ENCODE measurements at regions not wholly inside any gene's neighbourhood (a gene's known extent, or its start where the extent isn't known, plus 50 kb on each side); places are given as distances from the start of the nearest gene placed in this dataset.
"Not testable (repeated sequence)": the region's sequence is repeated elsewhere in the genome, so short reads cannot be mapped to it uniquely, and the experiment has no call there.

- Histone ChIP-seq H3K4me3 (replicated peaks; ENCODE audit: insufficient read depth, low read length) (no peak overlapping the region), H3K27me3 (ENCODE audit: insufficient read depth, poor library complexity, severe bottlenecking) (no peaks in the 10 kb centered on the region), H3K27ac (replicated peaks) (no peak overlapping the region)
- no peak for DNase-seq (ENCODE audit: low read depth in 1 of 2, low spot score in 1 of 2)
- no peak for TF ChIP-seq REST (IDR thresholded peaks at IDR 0.05; ENCODE audit: insufficient replicate concordance, low read depth)
- no peak for TF ChIP-seq POLR2AphosphoS5 (IDR thresholded peaks at IDR 0.05; ENCODE audit: low read depth)
- no peak for TF ChIP-seq GABPA (IDR thresholded peaks at IDR 0.05; ENCODE audit: low read depth)
- TF ChIP-seq SPI1 (IDR thresholded peaks at IDR 0.05; ENCODE audit: borderline replicate concordance, low read depth), result no peak
- TF ChIP-seq CTCF (IDR thresholded peaks at IDR 0.05; ENCODE audit: insufficient read depth, low read length), result no peak
Observed at GRCh38 chr5:34416501-34417008, 239.6 kb upstream of the RAI14 start.

- DNase-seq (ENCODE audit: low read depth in 1 of 2, low spot score in 1 of 2); H3K27ac ChIP-seq (replicated peaks); H3K27me3 ChIP-seq (ENCODE audit: insufficient read depth, poor library complexity, severe bottlenecking); H3K4me3 ChIP-seq (replicated peaks; ENCODE audit: insufficient read depth, low read length): not testable (repeated sequence)
Observed at GRCh38 chr5:34420191-34420590, 235.9 kb upstream of the RAI14 start.

GRCh38 chr5:34436761-34437501, 219.2 kb upstream of the RAI14 start:
- no peaks in the 10 kb centered on the region for H3K27me3 ChIP-seq (ENCODE audit: insufficient read depth, poor library complexity, severe bottlenecking)
- no peak overlapping the region for H3K27ac ChIP-seq (replicated peaks)
- DNase-seq (ENCODE audit: low read depth in 1 of 2, low spot score in 1 of 2), result no peak
- no peak overlapping the region for H3K4me3 ChIP-seq (replicated peaks; ENCODE audit: insufficient read depth, low read length)
- TF ChIP-seq POLR2AphosphoS5 (IDR thresholded peaks at IDR 0.05; ENCODE audit: low read depth), result no peak
- no peak for TF ChIP-seq REST (IDR thresholded peaks at IDR 0.05; ENCODE audit: insufficient replicate concordance, low read depth)
- no peak for TF ChIP-seq SPI1 (IDR thresholded peaks at IDR 0.05; ENCODE audit: borderline replicate concordance, low read depth)

GRCh38 chr5:34439601-34440000, 216.5 kb upstream of the RAI14 start:
- DNase-seq (ENCODE audit: low read depth in 1 of 2, low spot score in 1 of 2), result no peak
- no peaks in the 10 kb centered on the region for H3K27me3 ChIP-seq (ENCODE audit: insufficient read depth, poor library complexity, severe bottlenecking)
- no peak for TF ChIP-seq POLR2AphosphoS5 (IDR thresholded peaks at IDR 0.05; ENCODE audit: low read depth)
- no peak for TF ChIP-seq SPI1 (IDR thresholded peaks at IDR 0.05; ENCODE audit: borderline replicate concordance, low read depth)
- TF ChIP-seq REST (IDR thresholded peaks at IDR 0.05; ENCODE audit: insufficient replicate concordance, low read depth), result no peak
- no peak for TF ChIP-seq CTCF (IDR thresholded peaks at IDR 0.05; ENCODE audit: insufficient read depth, low read length)
- no peak for TF ChIP-seq GABPA (IDR thresholded peaks at IDR 0.05; ENCODE audit: low read depth)
- H3K27ac ChIP-seq (replicated peaks), result no peak overlapping the region
- no peak overlapping the region for H3K4me3 ChIP-seq (replicated peaks; ENCODE audit: insufficient read depth, low read length)

GRCh38 chr5:34441767-34442166, 214.4 kb upstream of the RAI14 start:
- not testable (repeated sequence) for DNase-seq (ENCODE audit: low read depth in 1 of 2, low spot score in 1 of 2); H3K27ac ChIP-seq (replicated peaks); H3K27me3 ChIP-seq (ENCODE audit: insufficient read depth, poor library complexity, severe bottlenecking); H3K4me3 ChIP-seq (replicated peaks; ENCODE audit: insufficient read depth, low read length)

Measured in HL-60 (cell line).